SK-N-SH (cell line): ENCODE measurements at regions not wholly inside any gene's neighbourhood (a gene's known extent, or its start where the extent isn't known, plus 50 kb on each side); places are given as distances from the start of the nearest gene placed in this dataset.

Source experiments
- CTCF ChIA-PET: fragments of 300-600, 350-600 bp; formaldehyde crosslinking; extraction: SDS; loops from one replicate; lab custom pipeline; 2021; lab: Yijun Ruan, JAX
- POLR2A ChIA-PET: fragments of 350-600 bp; sonication (Branson Sonifier 250); formaldehyde crosslinking; extraction: SDS; loops from one replicate; lab custom pipeline; 2020; ENCODE audit warnings: antibody characterized with exemption, inconsistent platforms; lab: Yijun Ruan, JAX
- DNase-seq: peaks from one replicate; pipeline ENCODE4 v3.0.0; 2012
- H2AFZ ChIP-seq: fragments of 200-600 bp; sonication (generic); 2 replicates; pipeline ENCODE4 v1.8.1; 2016; ENCODE audit warnings: antibody characterized with exemption, mild to moderate bottlenecking, low read depth
- H3F3A ChIP-seq: fragments of 200-600 bp; sonication (generic); replicated peaks from 2 replicates; pipeline ENCODE3; 2016; ENCODE audit warnings: antibody characterized with exemption, mild to moderate bottlenecking; ENCODE audit not compliant: insufficient read depth
- H3K27ac ChIP-seq, 2 experiments: fragments of 200-500 bp in 1 of 2; fragments of 200-600 bp in 1 of 2; sonication (Bioruptor generic) in 1 of 2; sonication (generic), shearing (Covaris generic) in 1 of 2; 2 replicates each; pipeline versions ENCODE4 v1.5.1 to v1.6.1; 2014 to 2016; ENCODE audit warnings: low read depth in 2 of 2, inconsistent platforms in 1 of 2, low read length in 1 of 2, mild to moderate bottlenecking in 1 of 2, mixed read lengths in 1 of 2
- H3K27me3 ChIP-seq: fragments of 200-600 bp; sonication (generic), shearing (Covaris generic); 2 replicates; pipeline ENCODE4 v1.6.1; 2016; ENCODE audit warnings: mixed run types; ENCODE audit not compliant: insufficient read depth
- H3K36me3 ChIP-seq, 2 experiments: fragments of 200-500 bp in 1 of 2; fragments of 200-600 bp in 1 of 2; sonication (Bioruptor generic) in 1 of 2; sonication (generic) in 1 of 2; replicated peaks in 1 of 2; 2 replicates each; pipeline versions ENCODE3 to v1.5.1; 2014 to 2016; ENCODE audit warnings: low read length in 1 of 2, mild to moderate bottlenecking in 1 of 2; ENCODE audit not compliant: insufficient read depth in 2 of 2, control insufficient read depth in 1 of 2
- H3K4me1 ChIP-seq, 2 experiments: fragments of 200-500 bp in 1 of 2; fragments of 200-600 bp in 1 of 2; sonication (Bioruptor generic) in 1 of 2; sonication (generic), shearing (Covaris generic) in 1 of 2; 2 replicates each; pipeline versions ENCODE4 v1.5.1 to v1.6.1; 2014 to 2016; ENCODE audit warnings: low read depth in 1 of 2, low read length in 1 of 2, mixed run types in 1 of 2; ENCODE audit not compliant: insufficient read depth in 2 of 2, control insufficient read depth in 1 of 2
- H3K4me2 ChIP-seq: fragments of 200-600 bp; sonication (generic), shearing (Covaris generic); 2 replicates; pipeline ENCODE4 v1.6.1; 2017; ENCODE audit warnings: mixed run types
- H3K4me3 ChIP-seq, 2 experiments: fragments of 200-500 bp in 1 of 2; fragments of 200-600 bp in 1 of 2; sonication (Bioruptor generic) in 1 of 2; sonication (generic), shearing (Covaris generic) in 1 of 2; 2 replicates each; pipeline versions ENCODE4 v1.5.1 to v1.8.1; 2014 to 2016; ENCODE audit warnings: low read depth in 2 of 2, inconsistent platforms in 1 of 2, low read length in 1 of 2, mild to moderate bottlenecking in 1 of 2, mixed read lengths in 1 of 2, moderate library complexity in 1 of 2
- H3K79me2 ChIP-seq: fragments of 200-600 bp; sonication (generic); 2 replicates; pipeline ENCODE4 v1.8.1; 2017; ENCODE audit warnings: mild to moderate bottlenecking; ENCODE audit not compliant: insufficient read depth
- H3K9ac ChIP-seq: fragments of 200-600 bp; sonication (generic); 2 replicates; pipeline ENCODE4 v1.6.1; 2017; ENCODE audit warnings: mixed run types
- H3K9me2 ChIP-seq: fragments of 200-600 bp; sonication (generic); 2 replicates; pipeline ENCODE4 v1.6.1; 2017; ENCODE audit warnings: mixed run types
- H3K9me3 ChIP-seq: fragments of 200-600 bp; sonication (generic); 2 replicates; pipeline ENCODE4 v1.6.1; 2017; ENCODE audit warnings: mixed run types, mild to moderate bottlenecking, moderate library complexity
- H4K20me1 ChIP-seq: fragments of 200-600 bp; sonication (generic); 2 replicates; pipeline ENCODE4 v1.6.1; 2017; ENCODE audit warnings: mild to moderate bottlenecking, mixed run types; ENCODE audit not compliant: insufficient read depth
- CHD2 ChIP-seq: fragments of 150-350 bp; IDR thresholded peaks from 2 replicates; pipeline ENCODE4 v1.6.1; 2018; ENCODE audit warnings: low read length; ENCODE audit not compliant: partially characterized antibody
- FOXJ3 ChIP-seq: sonication (generic); formaldehyde crosslinking; IDR thresholded peaks from 2 replicates; pipeline ENCODE4 v1.5.1; 2020; ENCODE audit warnings: mild to moderate bottlenecking, missing genetic modification reagents
- FOXM1 ChIP-seq: IDR thresholded peaks from 2 replicates; pipeline ENCODE4 v1.4.0; 2012; ENCODE audit warnings: low read depth, mild to moderate bottlenecking
- GABPA ChIP-seq: IDR thresholded peaks from 2 replicates; pipeline ENCODE4 v1.4.0; 2012; ENCODE audit warnings: low read depth, mild to moderate bottlenecking
- GATA2 ChIP-seq: sonication (generic); formaldehyde crosslinking; IDR thresholded peaks from 2 replicates; pipeline ENCODE4 v1.5.0; 2020; ENCODE audit warnings: mild to moderate bottlenecking, missing genetic modification reagents
- JUND ChIP-seq: IDR thresholded peaks from 2 replicates; pipeline ENCODE4 v1.4.0; 2012
- MAX ChIP-seq: IDR thresholded peaks from 2 replicates; pipeline ENCODE4 v1.4.0; 2012; ENCODE audit warnings: low read depth
- MEF2A ChIP-seq: IDR thresholded peaks from 2 replicates; pipeline ENCODE4 v1.4.0; 2012; ENCODE audit warnings: low read depth, borderline replicate concordance
- NRF1 ChIP-seq: IDR thresholded peaks from 2 replicates; pipeline ENCODE4 v1.6.1; 2012; ENCODE audit warnings: low read depth, mild to moderate bottlenecking, low read length
- POLR2AphosphoS5 ChIP-seq: IDR thresholded peaks from 2 replicates; pipeline ENCODE4 v1.6.1; 2012; ENCODE audit warnings: low read depth, low read length
- RFX5 ChIP-seq: IDR thresholded peaks from 2 replicates; pipeline ENCODE4 v1.6.1; 2012; ENCODE audit warnings: mild to moderate bottlenecking, improper control_type of control experiment, low read length
- SIN3A ChIP-seq: IDR thresholded peaks from 2 replicates; pipeline ENCODE4 v1.6.1; 2012; ENCODE audit warnings: low read depth, mild to moderate bottlenecking, low read length, moderate library complexity, borderline replicate concordance
- SMC3 ChIP-seq: IDR thresholded peaks from 2 replicates; pipeline ENCODE4 v1.6.1; 2012; ENCODE audit warnings: low read depth, low read length, improper control_type of control experiment
- WGBS: methylation state at CpG from one replicate; pipeline ENCODE4 v1.1.6; 2017; ENCODE audit warnings: low lambda C conversion rate; 5-methylcytosine and 5-hydroxymethylcytosine counted together
- TF ChIP-seq, protein P1 (sequence below): IDR thresholded peaks from 2 replicates; pipeline ENCODE4 v1.4.0; 2012; ENCODE audit warnings: low read depth, borderline replicate concordance
- TF ChIP-seq, protein P2 (sequence below): IDR thresholded peaks from 2 replicates; pipeline ENCODE4; 2012

GRCh38 chr22:26933105-26933590 lies 275.8 kb downstream of the MIAT start:
- POLR2A ChIA-PET: no interaction called here
- CTCF ChIA-PET: no interaction called here
- no peak overlapping the region for H3K9ac ChIP-seq
- H3K4me2 ChIP-seq: no peak overlapping the region
- no peaks in the 10 kb centered on the region for H3K9me2 ChIP-seq
- DNase-seq: no peak
- 51% methylated on average over 8 of the region's 8 CpGs for WGBS
- H3K27ac ChIP-seq: no peak overlapping the region
- no peaks in the 10 kb centered on the region for H3K79me2 ChIP-seq
- no peaks in the 10 kb centered on the region for H3K4me1 ChIP-seq
- peaks cover 7% of the 10 kb centered on the region; the same call in 1 of the 2 replicates for H3K9me3 ChIP-seq
- peaks cover 1% of the 10 kb centered on the region; the same call in 1 of the 2 replicates for H3K27me3 ChIP-seq
- H2AFZ ChIP-seq: no peak overlapping the region
- no peak overlapping the region for H3K4me3 ChIP-seq
- TF ChIP-seq, protein P1, sequence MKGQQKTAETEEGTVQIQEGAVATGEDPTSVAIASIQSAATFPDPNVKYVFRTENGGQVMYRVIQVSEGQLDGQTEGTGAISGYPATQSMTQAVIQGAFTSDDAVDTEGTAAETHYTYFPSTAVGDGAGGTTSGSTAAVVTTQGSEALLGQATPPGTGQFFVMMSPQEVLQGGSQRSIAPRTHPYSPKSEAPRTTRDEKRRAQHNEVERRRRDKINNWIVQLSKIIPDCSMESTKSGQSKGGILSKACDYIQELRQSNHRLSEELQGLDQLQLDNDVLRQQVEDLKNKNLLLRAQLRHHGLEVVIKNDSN: no peak
- TF ChIP-seq GATA2 (CRISPR knock-in tag) (no peak), CHD2 (no peak), SMC3 (no peak)
- no peaks in the 10 kb centered on the region for H3F3A ChIP-seq
- no peaks in the 10 kb centered on the region for H3K36me3 ChIP-seq
- no peaks in the 10 kb centered on the region for H4K20me1 ChIP-seq

- Histone ChIP-seq H3F3A (no peaks in the 10 kb centered on the region), H2AFZ (no peak overlapping the region), H3K9me3 (peaks cover 7% of the 10 kb centered on the region; the same call in 1 of the 2 replicates), H3K79me2 (no peaks in the 10 kb centered on the region), H3K9me2 (no peaks in the 10 kb centered on the region), H3K4me3 (no peak overlapping the region), H4K20me1 (no peaks in the 10 kb centered on the region), H3K27ac (no peak overlapping the region), H3K27me3 (no peaks in the 10 kb centered on the region; the same call in 1 of the 2 replicates), H3K36me3 (no peaks in the 10 kb centered on the region)
- ChIA-PET CTCF (interaction anchor here (1.5 kb wide), 1 partner anchor 181 kb away, joined by 5 read pairs; no protein-coding TSS in a partner anchor), POLR2A (no interaction called here)
- 53% methylated on average over 5 of the region's 5 CpGs for WGBS
- no peak for DNase-seq
- TF ChIP-seq CHD2 (no peak), JUND (no peak), RFX5 (no peak), GATA2 (CRISPR knock-in tag) (no peak)
- TF ChIP-seq, all 33 proteins: peak for 0
- H3K9ac ChIP-seq: no peak overlapping the region
- no peak overlapping the region for H3K4me2 ChIP-seq
- peaks cover 0 to 7% of the 10 kb centered on the region in 2 experiments; a peak in 2 of 4 replicates for H3K4me1 ChIP-seq
Measured at GRCh38 chr22:26937213-26937612, 279.8 kb downstream of the MIAT start.

GRCh38 chr22:26939466-26939865 lies 282.1 kb downstream of the MIAT start:
- TF ChIP-seq FOXJ3 (CRISPR knock-in tag): no peak
- no peak for TF ChIP-seq GABPA
- TF ChIP-seq GATA2 (CRISPR knock-in tag): no peak
- TF ChIP-seq SIN3A: no peak
- TF ChIP-seq POLR2AphosphoS5: no peak
- TF ChIP-seq RFX5: no peak
- TF ChIP-seq MEF2A: no peak
- no peak for TF ChIP-seq FOXM1
- TF ChIP-seq, protein P2, sequence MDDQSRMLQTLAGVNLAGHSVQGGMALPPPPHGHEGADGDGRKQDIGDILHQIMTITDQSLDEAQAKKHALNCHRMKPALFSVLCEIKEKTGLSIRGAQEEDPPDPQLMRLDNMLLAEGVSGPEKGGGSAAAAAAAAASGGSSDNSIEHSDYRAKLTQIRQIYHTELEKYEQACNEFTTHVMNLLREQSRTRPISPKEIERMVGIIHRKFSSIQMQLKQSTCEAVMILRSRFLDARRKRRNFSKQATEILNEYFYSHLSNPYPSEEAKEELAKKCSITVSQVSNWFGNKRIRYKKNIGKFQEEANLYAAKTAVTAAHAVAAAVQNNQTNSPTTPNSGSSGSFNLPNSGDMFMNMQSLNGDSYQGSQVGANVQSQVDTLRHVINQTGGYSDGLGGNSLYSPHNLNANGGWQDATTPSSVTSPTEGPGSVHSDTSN: no peak
- TF ChIP-seq MAX: no peak
- TF ChIP-seq NRF1: no peak
- ChIA-PET POLR2A (no interaction called here), CTCF (interaction anchor here (0.7 kb wide), 1 partner anchor 227 kb away, joined by 4 read pairs; no protein-coding TSS in a partner anchor)
- H3K79me2 ChIP-seq: no peaks in the 10 kb centered on the region
- no peaks in the 10 kb centered on the region for H3F3A ChIP-seq
- no peak for DNase-seq
- no peaks in the 10 kb centered on the region for H3K36me3 ChIP-seq
- H3K4me3 ChIP-seq: no peak overlapping the region
- WGBS: 14% methylated on average over 5 of the region's 5 CpGs
- peaks cover 0 to 27% of the 10 kb centered on the region in 2 experiments; a peak in 2 of 4 replicates for H3K4me1 ChIP-seq
- no peak overlapping the region for H3K27ac ChIP-seq
- no peak overlapping the region for H3K4me2 ChIP-seq
- H2AFZ ChIP-seq: no peak overlapping the region
- H3K27me3 ChIP-seq: no peaks in the 10 kb centered on the region; the same call in 1 of the 2 replicates
- H4K20me1 ChIP-seq: no peaks in the 10 kb centered on the region
- H3K9me2 ChIP-seq: no peaks in the 10 kb centered on the region
- H3K9ac ChIP-seq: no peak overlapping the region
- H3K9me3 ChIP-seq: peaks cover 7% of the 10 kb centered on the region; the same call in 1 of the 2 replicates
